ENCODE measurements at regions not wholly inside any gene's neighbourhood (a gene's known extent, or its start where the extent isn't known, plus 50 kb on each side); places are given as distances from the start of the nearest gene placed in this dataset.

GRCh38 chr5:158153508-158153907, 294.6 kb upstream of the CLINT1 start:
- TF ChIP-seq, protein P1, sequence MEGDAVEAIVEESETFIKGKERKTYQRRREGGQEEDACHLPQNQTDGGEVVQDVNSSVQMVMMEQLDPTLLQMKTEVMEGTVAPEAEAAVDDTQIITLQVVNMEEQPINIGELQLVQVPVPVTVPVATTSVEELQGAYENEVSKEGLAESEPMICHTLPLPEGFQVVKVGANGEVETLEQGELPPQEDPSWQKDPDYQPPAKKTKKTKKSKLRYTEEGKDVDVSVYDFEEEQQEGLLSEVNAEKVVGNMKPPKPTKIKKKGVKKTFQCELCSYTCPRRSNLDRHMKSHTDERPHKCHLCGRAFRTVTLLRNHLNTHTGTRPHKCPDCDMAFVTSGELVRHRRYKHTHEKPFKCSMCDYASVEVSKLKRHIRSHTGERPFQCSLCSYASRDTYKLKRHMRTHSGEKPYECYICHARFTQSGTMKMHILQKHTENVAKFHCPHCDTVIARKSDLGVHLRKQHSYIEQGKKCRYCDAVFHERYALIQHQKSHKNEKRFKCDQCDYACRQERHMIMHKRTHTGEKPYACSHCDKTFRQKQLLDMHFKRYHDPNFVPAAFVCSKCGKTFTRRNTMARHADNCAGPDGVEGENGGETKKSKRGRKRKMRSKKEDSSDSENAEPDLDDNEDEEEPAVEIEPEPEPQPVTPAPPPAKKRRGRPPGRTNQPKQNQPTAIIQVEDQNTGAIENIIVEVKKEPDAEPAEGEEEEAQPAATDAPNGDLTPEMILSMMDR (IDR thresholded peaks at IDR 0.05), result peak; percentile 22
- DNase-seq (ENCODE audit: low spot score), result no peak
- Mint-ChIP-seq H3K27me3 (ENCODE audit: low read depth) (no peaks in the 10 kb centered on the region), H3K9me3 (ENCODE audit: low read depth) (peaks cover 2% of the 10 kb centered on the region), H3K27ac (ENCODE audit: unreplicated experiment) (no peak overlapping the region), H3K36me3 (ENCODE audit: low read depth) (no peaks in the 10 kb centered on the region), H3K4me1 (ENCODE audit: low read depth) (peaks cover 15% of the 10 kb centered on the region), H3K4me3 (ENCODE audit: unreplicated experiment) (no peak overlapping the region)

DNA sequence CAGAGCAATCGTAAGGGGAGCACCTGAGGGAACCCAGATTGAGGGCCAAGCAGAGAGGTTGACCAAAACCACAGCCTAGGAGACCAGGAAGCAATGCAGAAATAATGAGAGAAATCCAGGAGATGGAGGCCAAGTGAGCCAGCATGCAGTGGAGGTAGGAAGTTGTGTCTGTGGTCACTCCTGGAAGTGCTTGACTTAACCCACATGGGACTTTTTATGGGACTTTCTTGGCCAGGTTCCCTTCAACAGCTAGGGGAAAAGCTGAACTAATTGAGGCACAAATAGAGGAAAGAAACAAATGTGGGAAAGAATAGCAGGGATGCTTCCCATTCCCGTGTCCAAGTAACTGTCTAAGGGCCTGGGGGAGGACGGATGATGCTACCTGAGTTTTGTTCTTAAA, 293.2 kb upstream of the CLINT1 start:
- H3K4me3 Mint-ChIP-seq (ENCODE audit: unreplicated experiment), result no peak overlapping the region
- H3K27me3 Mint-ChIP-seq (ENCODE audit: low read depth), result no peaks in the 10 kb centered on the region
- peaks cover 15% of the 10 kb centered on the region for H3K4me1 Mint-ChIP-seq (ENCODE audit: low read depth)
- DNase-seq (ENCODE audit: low spot score), result no peak
- H3K9me3 Mint-ChIP-seq (ENCODE audit: low read depth), result peaks cover 2% of the 10 kb centered on the region
- no peaks in the 10 kb centered on the region for H3K36me3 Mint-ChIP-seq (ENCODE audit: low read depth)
- H3K27ac Mint-ChIP-seq (ENCODE audit: unreplicated experiment), result no peak overlapping the region
- TF ChIP-seq, protein P1 (IDR thresholded peaks at IDR 0.05), result no peak

DNA sequence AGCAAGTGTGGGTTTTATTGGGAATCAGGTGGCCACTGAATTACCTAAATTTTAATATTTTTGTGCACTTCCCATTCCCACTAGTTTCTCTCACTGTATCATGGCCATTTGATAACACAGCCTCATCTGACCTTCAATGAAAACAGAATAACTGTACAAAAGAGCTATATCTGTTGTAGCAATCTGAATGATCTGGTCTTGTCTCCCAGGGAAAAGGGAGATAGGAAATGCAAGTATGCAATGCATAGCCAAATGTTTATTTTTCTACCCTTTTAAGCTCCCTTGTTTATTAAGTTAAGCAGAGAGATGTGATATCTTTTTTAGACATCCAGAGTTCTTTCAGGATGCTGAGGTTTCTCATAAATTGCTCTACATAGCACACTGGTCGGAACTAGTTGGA, 288.3 kb upstream of the CLINT1 start:
- no peak for DNase-seq (ENCODE audit: low spot score)
- no peaks in the 10 kb centered on the region for H3K4me1 Mint-ChIP-seq (ENCODE audit: low read depth)
- no peak overlapping the region for H3K4me3 Mint-ChIP-seq (ENCODE audit: unreplicated experiment)
- no peaks in the 10 kb centered on the region for H3K27me3 Mint-ChIP-seq (ENCODE audit: low read depth)
- H3K9me3 Mint-ChIP-seq (ENCODE audit: low read depth), result no peaks in the 10 kb centered on the region
- no peak overlapping the region for H3K27ac Mint-ChIP-seq (ENCODE audit: unreplicated experiment)
- no peaks in the 10 kb centered on the region for H3K36me3 Mint-ChIP-seq (ENCODE audit: low read depth)
- TF ChIP-seq, protein P1 (IDR thresholded peaks at IDR 0.05), result no peak

DNA sequence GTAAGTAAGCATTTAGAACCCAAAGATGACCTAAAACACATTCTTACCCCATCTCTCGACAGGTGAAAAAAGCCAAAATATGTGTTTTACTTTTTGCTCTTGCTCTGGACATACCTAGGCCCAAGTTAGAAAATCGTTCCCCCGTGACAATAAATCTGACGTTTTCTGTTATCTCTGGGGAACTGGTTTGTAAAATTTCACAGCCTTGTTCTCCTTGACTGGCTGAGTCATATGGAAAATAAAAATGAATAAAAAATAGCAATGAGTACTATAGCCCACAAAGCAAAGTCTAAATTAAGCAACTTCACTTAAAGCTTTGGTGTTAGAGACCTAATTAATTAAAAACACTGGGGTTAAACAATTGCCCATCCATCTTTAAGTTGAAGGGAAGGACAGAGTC, 286.9 kb upstream of the CLINT1 start:
- no peaks in the 10 kb centered on the region for H3K27me3 Mint-ChIP-seq (ENCODE audit: low read depth)
- H3K9me3 Mint-ChIP-seq (ENCODE audit: low read depth), result no peaks in the 10 kb centered on the region
- TF ChIP-seq, protein P1 (IDR thresholded peaks at IDR 0.05), result no peak
- H3K4me1 Mint-ChIP-seq (ENCODE audit: low read depth), result no peaks in the 10 kb centered on the region
- H3K4me3 Mint-ChIP-seq (ENCODE audit: unreplicated experiment), result no peak overlapping the region
- DNase-seq (ENCODE audit: low spot score), result no peak
- no peak overlapping the region for H3K27ac Mint-ChIP-seq (ENCODE audit: unreplicated experiment)
- no peaks in the 10 kb centered on the region for H3K36me3 Mint-ChIP-seq (ENCODE audit: low read depth)

- peaks cover 7% of the 10 kb centered on the region for H3K4me1 Mint-ChIP-seq (ENCODE audit: low read depth)
- no peak for DNase-seq (ENCODE audit: low spot score)
- H3K9me3 Mint-ChIP-seq (ENCODE audit: low read depth), result no peaks in the 10 kb centered on the region
- no peaks in the 10 kb centered on the region for H3K36me3 Mint-ChIP-seq (ENCODE audit: low read depth)
- H3K4me3 Mint-ChIP-seq (ENCODE audit: unreplicated experiment), result no peak overlapping the region
- no peak overlapping the region for H3K27ac Mint-ChIP-seq (ENCODE audit: unreplicated experiment)
- TF ChIP-seq, protein P1 (IDR thresholded peaks at IDR 0.05), result no peak
- no peaks in the 10 kb centered on the region for H3K27me3 Mint-ChIP-seq (ENCODE audit: low read depth)
Observed at GRCh38 chr5:158143081-158143480, 284.1 kb upstream of the CLINT1 start.
